Keratinocyte (primary cell): ENCODE measurements at regions not wholly inside any gene's neighbourhood (a gene's known extent, or its start where the extent isn't known, plus 50 kb on each side); places are given as distances from the start of the nearest gene placed in this dataset.

Source experiments
- DNase-seq: peaks from one replicate; pipeline ENCODE4 v3.0.0-alpha.2; 2011; ENCODE audit warnings: low read depth, missing footprints, low spot score
- FAIRE-seq: peaks from 2 replicates; lab custom pipeline; 2011; peaks lifted over from hg19 to GRCh38; lab: Jason Lieb, UNC
- H2AFZ ChIP-seq: 2 replicates; pipeline ENCODE4 v1.6.0; 2012; ENCODE audit warnings: low read length, control low read depth, inconsistent platforms; ENCODE audit not compliant: control insufficient read depth
- H3K27ac ChIP-seq: 2 replicates; pipeline ENCODE4 v1.5.1; 2011; ENCODE audit warnings: low read length; ENCODE audit not compliant: control insufficient read depth, insufficient read depth
- H3K27me3 ChIP-seq: 3 replicates; pipeline ENCODE4 v1.6.0; 2011; ENCODE audit warnings: low read length; ENCODE audit not compliant: control insufficient read depth, insufficient read depth; ENCODE audit errors: extremely low read depth
- H3K36me3 ChIP-seq, 2 experiments: 2 replicates in 1 of 2; 3 replicates in 1 of 2; pipeline ENCODE4 v1.5.1; 2011; ENCODE audit warnings: low read length in 2 of 2, mild to moderate bottlenecking in 1 of 2; ENCODE audit not compliant: control insufficient read depth in 2 of 2, insufficient read depth in 2 of 2; ENCODE audit errors: extremely low read depth in 1 of 2
- H3K4me1 ChIP-seq: 3 replicates; pipeline ENCODE4 v1.5.1; 2011; ENCODE audit warnings: low read length; ENCODE audit not compliant: control insufficient read depth, insufficient read depth; ENCODE audit errors: extremely low read depth
- H3K4me2 ChIP-seq: 3 replicates; pipeline ENCODE4 v1.6.0; 2011; ENCODE audit warnings: low read depth, low read length; ENCODE audit not compliant: control insufficient read depth, insufficient read depth; ENCODE audit errors: extremely low read depth
- H3K4me3 ChIP-seq, 3 experiments: fragments of 200-600 bp in 1 of 3; sonication (generic) in 1 of 3; 2 replicates in 2 of 3; 3 replicates in 1 of 3; pipeline ENCODE4 v1.5.1; 2011 to 2016; ENCODE audit warnings: low read length in 3 of 3, mild to moderate bottlenecking in 3 of 3, control low read depth in 2 of 3, inconsistent platforms in 1 of 3, low read depth in 1 of 3, mixed read lengths in 1 of 3, mixed run types in 1 of 3, moderate library complexity in 1 of 3; ENCODE audit not compliant: control insufficient read depth in 2 of 3, insufficient read depth in 2 of 3; ENCODE audit errors: extremely low read depth in 1 of 3
- H3K79me2 ChIP-seq: 2 replicates; pipeline ENCODE4 v1.6.0; 2012; ENCODE audit warnings: low read length; ENCODE audit not compliant: control insufficient read depth, insufficient read depth
- H3K9ac ChIP-seq: 3 replicates; pipeline ENCODE4 v1.6.0; 2011; ENCODE audit warnings: low read length; ENCODE audit not compliant: control insufficient read depth, insufficient read depth; ENCODE audit errors: extremely low read depth
- H3K9me1 ChIP-seq: 3 replicates; pipeline ENCODE4 v1.6.0; 2011; ENCODE audit warnings: low read length; ENCODE audit not compliant: control insufficient read depth, insufficient read depth; ENCODE audit errors: extremely low read depth
- H3K9me3 ChIP-seq: 2 replicates; pipeline ENCODE4 v1.5.1; 2012; ENCODE audit warnings: low read depth, low read length; ENCODE audit not compliant: control insufficient read depth
- H4K20me1 ChIP-seq: 3 replicates; pipeline ENCODE4 v1.6.0; 2011; ENCODE audit warnings: low read length; ENCODE audit not compliant: control insufficient read depth, insufficient read depth; ENCODE audit errors: extremely low read depth
- CTCF ChIP-seq, 3 experiments: IDR thresholded peaks in 1 of 3; conservative IDR thresholded peaks in 1 of 3; optimal IDR thresholded peaks in 1 of 3; 2 replicates in 2 of 3; 3 replicates in 1 of 3; pipeline versions ENCODE3 to v1.5.1; 2011; ENCODE audit warnings: low read length in 3 of 3, mild to moderate bottlenecking in 3 of 3, moderate library complexity in 2 of 3, control low read depth in 1 of 3, inconsistent platforms in 1 of 3; ENCODE audit not compliant: insufficient read depth in 2 of 3; ENCODE audit errors: extremely low read depth in 1 of 3
- EZH2 ChIP-seq: IDR thresholded peaks from one replicate; pipeline ENCODE4 v1.6.1; 2012; ENCODE audit warnings: inconsistent platforms, mild to moderate bottlenecking, low read length, moderate library complexity
- dilution Hi-C: fragments of 300-500 bp; cut with MboI; formaldehyde crosslinking; loops from one replicate; pipeline ENCODE4 v1.7.0; 2020; ENCODE audit warnings: low sequenced_read_pairs; ENCODE audit not compliant: extremely low pct_ligation_motif_present

GRCh38 chr14:42961509-42961908, 1354.8 kb downstream of the LRFN5 start:
- Histone ChIP-seq H3K4me2 (no peak overlapping the region), H3K4me3 (no peak overlapping the region), H3K9me1 (no peaks in the 10 kb centered on the region), H3K27me3 (no peaks in the 10 kb centered on the region), H4K20me1 (no peaks in the 10 kb centered on the region), H2AFZ (no peak overlapping the region), H3K27ac (no peak overlapping the region), H3K4me1 (no peaks in the 10 kb centered on the region), H3K36me3 (no peaks in the 10 kb centered on the region), H3K9ac (no peak overlapping the region), H3K79me2 (no peaks in the 10 kb centered on the region), H3K9me3 (no peaks in the 10 kb centered on the region)
- no peak for DNase-seq
- dilution Hi-C loops, result no loop called here
- TF ChIP-seq EZH2 (no peak), CTCF (optimal IDR thresholded peaks at IDR 0.05 in 1 of 3, IDR thresholded peaks at IDR 0.05 in 1 of 3, conservative IDR thresholded peaks at IDR 0.05 in 1 of 3; ENCODE audit: extremely low read depth in 1 of 3, insufficient read depth in 2 of 3, low read length in 3 of 3) (no peak)
- FAIRE-seq, result no peak

GRCh38 chr14:42950363-42950762, 1343.7 kb downstream of the LRFN5 start:
- Histone ChIP-seq H3K9me1 (no peaks in the 10 kb centered on the region), H3K4me2 (no peak overlapping the region), H3K27me3 (no peaks in the 10 kb centered on the region), H3K9ac (no peak overlapping the region), H4K20me1 (no peaks in the 10 kb centered on the region), H3K79me2 (no peaks in the 10 kb centered on the region), H3K27ac (no peak overlapping the region), H3K36me3 (no peaks in the 10 kb centered on the region), H2AFZ (no peak overlapping the region), H3K4me1 (no peaks in the 10 kb centered on the region), H3K9me3 (no peaks in the 10 kb centered on the region), H3K4me3 (no peak overlapping the region)
- FAIRE-seq (no peak), DNase-seq (no peak)
- dilution Hi-C loops, result no loop called here
- no peak for TF ChIP-seq CTCF (optimal IDR thresholded peaks at IDR 0.05 in 1 of 3, IDR thresholded peaks at IDR 0.05 in 1 of 3, conservative IDR thresholded peaks at IDR 0.05 in 1 of 3; ENCODE audit: extremely low read depth in 1 of 3, insufficient read depth in 2 of 3, low read length in 3 of 3)
